ENCODE measurements at regions not wholly inside any gene's neighbourhood (a gene's known extent, or its start where the extent isn't known, plus 50 kb on each side); places are given as distances from the start of the nearest gene placed in this dataset.
A peak's percentile ranks its signal among the peaks of the same experiment; 100 is the strongest.
"Not testable (repeated sequence)": the region's sequence is repeated elsewhere in the genome, so short reads cannot be mapped to it uniquely, and the experiment has no call there.

GRCh38 chr7:25069900-25070443 is 55.1 kb downstream of the CYCS start:
- DNase-seq: peak; percentile 55

- DNase-seq: no peak
These were observed 56.4 kb downstream of the CYCS start for GRCh38 chr7:25068502-25069213.

GRCh38 chr7:25067726-25068501 is 57.1 kb downstream of the CYCS start:
- no peak for DNase-seq

- no peak for DNase-seq
These were observed 58.8 kb downstream of the CYCS start for GRCh38 chr7:25066253-25066652.

- DNase-seq: no peak
These were observed 62.7 kb downstream of the CYCS start for GRCh38 chr7:25062380-25062779.

- no peak for DNase-seq
These were observed 64.5 kb downstream of the CYCS start for GRCh38 chr7:25060487-25061055.

- no peak for DNase-seq
These were observed 65.5 kb downstream of the CYCS start for GRCh38 chr7:25059576-25059975.

GRCh38 chr7:25056368-25056767 is 68.7 kb downstream of the CYCS start:
- no peak for DNase-seq

GRCh38 chr7:25055520-25056220 is 69.4 kb downstream of the CYCS start:
- no peak for DNase-seq

- DNase-seq: no peak
These were observed 70.1 kb downstream of the CYCS start for GRCh38 chr7:25054819-25055519.

- DNase-seq: no peak
These were observed 70.2 kb upstream of the OSBPL3 start for GRCh38 chr7:25050223-25050622.

- DNase-seq: no peak
These were observed 68.5 kb upstream of the OSBPL3 start for GRCh38 chr7:25048444-25048834.

- not testable (repeated sequence) for DNase-seq
These were observed 67.8 kb upstream of the OSBPL3 start for GRCh38 chr7:25047571-25048443.

GRCh38 chr7:25037325-25037724 is 57.3 kb upstream of the OSBPL3 start:
- DNase-seq: no peak

- DNase-seq: no peak
These were observed 55.3 kb upstream of the OSBPL3 start for GRCh38 chr7:25035274-25035673.

- no peak for DNase-seq
These were observed 54.2 kb upstream of the OSBPL3 start for GRCh38 chr7:25034136-25034535.

- DNase-seq: no peak
These were observed 53.1 kb upstream of the OSBPL3 start for GRCh38 chr7:25032774-25033743.

- DNase-seq: no peak
These were observed 51.5 kb upstream of the OSBPL3 start for GRCh38 chr7:25031432-25031831.

- peak; percentile 5 for DNase-seq
These were observed 51.0 kb upstream of the OSBPL3 start for GRCh38 chr7:25031007-25031406.
